Dendritic cell treated with granulocyte-macrophage colony-stimulating factor and Interleukin-4, amounts not matched to agents 40 ng/mL and 50 ng/mL, for 4 days (primary cell): ENCODE measurements at regions not wholly inside any gene's neighbourhood (a gene's known extent, or its start where the extent isn't known, plus 50 kb on each side); places are given as distances from the start of the nearest gene placed in this dataset.
"Not testable (repeated sequence)": the region's sequence is repeated elsewhere in the genome, so short reads cannot be mapped to it uniquely, and the experiment has no call there.

Experiments
- H3K27ac Mint-ChIP-seq: one replicate; pipeline ENCODE4 v1.8.0; 2022; ENCODE audit warnings: mild to moderate bottlenecking, mixed read lengths
- H3K27me3 Mint-ChIP-seq: one replicate; pipeline ENCODE4 v1.8.0; 2022; ENCODE audit warnings: mild to moderate bottlenecking, mixed read lengths
- H3K36me3 Mint-ChIP-seq: one replicate; pipeline ENCODE4 v1.8.0; 2022; ENCODE audit warnings: low read depth, mixed read lengths
- H3K4me1 Mint-ChIP-seq: one replicate; pipeline ENCODE4 v1.8.0; 2022; ENCODE audit warnings: low read depth, mixed read lengths
- H3K4me3 Mint-ChIP-seq: one replicate; pipeline ENCODE4 v1.8.0; 2022; ENCODE audit warnings: mild to moderate bottlenecking, moderate library complexity, mixed read lengths
- H3K9me3 Mint-ChIP-seq: one replicate; pipeline ENCODE4 v1.8.0; 2022; ENCODE audit warnings: mixed read lengths
- intact Hi-C: fragments of 100-400 bp; cut with micrococcal nuclease; formaldehyde crosslinking; loops from one replicate; pipeline ENCODE4 v1.15.0; 2022

- Mint-ChIP-seq H3K4me3 (no peak overlapping the region), H3K9me3 (no peaks in the 10 kb centered on the region), H3K36me3 (no peaks in the 10 kb centered on the region), H3K4me1 (no peaks in the 10 kb centered on the region), H3K27ac (no peak overlapping the region), H3K27me3 (peaks cover 20% of the 10 kb centered on the region)
- intact Hi-C loops: no loop called here
These were observed 1080.6 kb downstream of the TMEM121 start for GRCh38 chr14:106606936-106607335.

DNA sequence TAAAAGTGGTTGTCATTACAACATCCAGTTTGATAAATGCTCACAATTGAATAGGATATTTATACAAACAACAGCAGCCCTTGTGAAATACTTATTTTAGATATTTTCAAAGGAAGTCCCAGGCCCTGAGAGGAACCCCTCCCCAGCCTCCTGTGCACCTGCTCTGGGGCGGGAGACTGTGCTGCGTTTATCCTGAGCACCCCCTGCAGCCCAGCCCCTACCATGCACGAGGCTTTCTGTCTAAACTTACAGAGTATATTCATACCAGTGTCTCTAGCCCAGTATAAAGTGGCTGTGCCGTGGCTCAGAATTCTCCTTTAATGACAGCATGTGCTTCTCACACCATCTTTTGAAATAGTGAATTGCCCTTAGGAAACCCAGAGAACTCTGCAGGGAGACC lies 1084.3 kb downstream of the TMEM121 start:
- peaks cover 13% of the 10 kb centered on the region for H3K27me3 Mint-ChIP-seq
- H3K9me3 Mint-ChIP-seq: no peaks in the 10 kb centered on the region
- no peaks in the 10 kb centered on the region for H3K36me3 Mint-ChIP-seq
- no peak overlapping the region for H3K4me3 Mint-ChIP-seq
- no peak overlapping the region for H3K27ac Mint-ChIP-seq
- intact Hi-C loops: no loop called here
- no peaks in the 10 kb centered on the region for H3K4me1 Mint-ChIP-seq

GRCh38 chr14:106613256-106613655 lies 1086.9 kb downstream of the TMEM121 start:
- Mint-ChIP-seq H3K27ac (no peak overlapping the region), H3K9me3 (no peaks in the 10 kb centered on the region), H3K4me1 (no peaks in the 10 kb centered on the region), H3K4me3 (no peak overlapping the region), H3K27me3 (peaks cover 9% of the 10 kb centered on the region), H3K36me3 (no peaks in the 10 kb centered on the region)
- intact Hi-C loops: no loop called here

- H3K4me3 Mint-ChIP-seq, H3K27ac Mint-ChIP-seq, H3K36me3 Mint-ChIP-seq, H3K4me1 Mint-ChIP-seq, H3K9me3 Mint-ChIP-seq, intact Hi-C loops, H3K27me3 Mint-ChIP-seq: not testable (repeated sequence)
These were observed 1092.1 kb downstream of the TMEM121 start for GRCh38 chr14:106618471-106618951.

- H3K36me3 Mint-ChIP-seq: no peaks in the 10 kb centered on the region
- H3K27me3 Mint-ChIP-seq: peaks cover 7% of the 10 kb centered on the region
- no peak overlapping the region for H3K4me3 Mint-ChIP-seq
- no peaks in the 10 kb centered on the region for H3K4me1 Mint-ChIP-seq
- intact Hi-C loops: no loop called here
- no peaks in the 10 kb centered on the region for H3K9me3 Mint-ChIP-seq
- H3K27ac Mint-ChIP-seq: no peak overlapping the region
These were observed 1093.2 kb downstream of the TMEM121 start for GRCh38 chr14:106619606-106620005.

GRCh38 chr14:106620368-106620767 lies 1094.0 kb downstream of the TMEM121 start:
- Mint-ChIP-seq H3K27ac (no peak overlapping the region), H3K9me3 (no peaks in the 10 kb centered on the region), H3K4me1 (no peaks in the 10 kb centered on the region), H3K4me3 (no peak overlapping the region), H3K36me3 (no peaks in the 10 kb centered on the region), H3K27me3 (peaks cover 8% of the 10 kb centered on the region)
- intact Hi-C loops: no loop called here

DNA sequence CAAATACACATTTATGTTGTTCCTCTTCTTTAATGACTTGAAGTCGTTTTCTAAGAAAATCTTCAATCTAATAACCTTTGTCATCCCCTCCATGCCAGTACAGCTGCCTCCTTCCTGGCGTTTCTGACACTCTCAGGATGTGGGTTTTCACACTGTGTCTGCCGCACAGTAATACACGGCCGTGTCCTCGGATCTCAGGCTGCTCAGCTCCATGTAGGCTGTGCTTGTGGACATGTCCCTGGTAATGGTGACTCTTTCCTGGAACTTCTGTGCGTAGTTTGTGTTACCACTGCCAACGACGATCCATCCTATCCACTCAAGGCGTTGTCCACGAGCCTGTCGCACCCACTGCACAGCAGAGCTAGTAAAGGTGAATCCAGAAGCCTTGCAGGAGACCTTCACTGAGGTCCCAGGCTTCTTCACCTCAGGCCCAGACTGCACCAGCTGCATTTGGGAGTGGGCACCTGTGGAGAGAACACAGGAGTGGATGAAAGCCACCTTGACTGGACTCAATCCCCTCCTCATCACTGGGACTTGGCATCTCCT lies 1095.9 kb downstream of the TMEM121 start:
- Mint-ChIP-seq H3K9me3 (no peaks in the 10 kb centered on the region), H3K27ac (no peak overlapping the region), H3K27me3 (peaks cover 11% of the 10 kb centered on the region), H3K4me3 (no peak overlapping the region), H3K36me3 (no peaks in the 10 kb centered on the region), H3K4me1 (peaks cover 8% of the 10 kb centered on the region)
- intact Hi-C loops: no loop called here

- Mint-ChIP-seq H3K27ac (no peak overlapping the region), H3K27me3 (peaks cover 16% of the 10 kb centered on the region), H3K36me3 (no peaks in the 10 kb centered on the region), H3K4me3 (no peak overlapping the region), H3K4me1 (peaks cover 8% of the 10 kb centered on the region), H3K9me3 (no peaks in the 10 kb centered on the region)
- intact Hi-C loops: no loop called here
These were observed 1098.8 kb downstream of the TMEM121 start for GRCh38 chr14:106625186-106625585.

DNA sequence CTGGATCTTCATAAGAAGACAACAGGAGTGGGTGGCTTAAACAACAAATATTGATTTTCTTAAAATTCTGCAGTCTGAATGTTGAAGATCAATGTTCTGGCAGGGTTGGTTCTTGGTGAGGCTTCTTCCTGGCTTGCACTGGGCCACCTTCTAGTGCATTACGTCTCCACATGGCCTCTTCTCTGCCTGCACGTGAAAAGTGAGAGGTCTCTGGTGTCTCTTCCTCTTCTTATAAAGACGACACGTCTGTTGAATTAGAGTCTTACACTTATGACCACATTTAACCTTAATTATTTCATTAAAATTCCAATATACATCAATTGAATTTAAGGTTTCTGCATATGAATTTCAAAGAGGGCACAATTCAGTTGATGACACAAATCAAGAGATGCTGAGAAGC lies 1100.1 kb downstream of the TMEM121 start:
- intact Hi-C loops, H3K4me1 Mint-ChIP-seq, H3K36me3 Mint-ChIP-seq, H3K4me3 Mint-ChIP-seq, H3K9me3 Mint-ChIP-seq, H3K27ac Mint-ChIP-seq: not testable (repeated sequence)
- H3K27me3 Mint-ChIP-seq: peaks cover 16% of the 10 kb centered on the region

- H3K27ac Mint-ChIP-seq, H3K36me3 Mint-ChIP-seq, H3K4me1 Mint-ChIP-seq, H3K9me3 Mint-ChIP-seq, H3K4me3 Mint-ChIP-seq, intact Hi-C loops: not testable (repeated sequence)
- H3K27me3 Mint-ChIP-seq: peaks cover 15% of the 10 kb centered on the region
These were observed 1100.7 kb downstream of the TMEM121 start for GRCh38 chr14:106626942-106627588.

DNA sequence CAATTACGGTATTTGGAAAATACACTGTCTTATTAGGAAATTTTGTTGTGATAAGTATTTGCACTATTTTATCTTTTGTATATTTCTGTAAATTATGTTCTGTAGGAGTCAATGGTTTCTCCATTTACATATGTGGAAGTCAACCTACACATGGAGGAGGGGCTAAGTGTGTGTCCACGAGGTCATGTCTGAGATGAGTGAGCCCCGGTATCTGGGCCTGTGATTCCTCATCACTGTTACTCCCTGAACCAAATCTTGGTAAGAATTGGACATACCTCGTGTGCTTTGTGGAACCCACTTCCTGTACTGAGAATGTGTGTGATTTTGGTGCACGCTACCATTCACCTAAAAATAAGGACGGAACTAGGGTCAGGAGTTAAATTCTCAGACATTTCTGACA lies 1105.5 kb downstream of the TMEM121 start:
- Mint-ChIP-seq H3K9me3 (no peaks in the 10 kb centered on the region), H3K27me3 (peaks cover 6% of the 10 kb centered on the region), H3K36me3 (no peaks in the 10 kb centered on the region), H3K4me1 (peaks cover 4% of the 10 kb centered on the region), H3K4me3 (no peak overlapping the region), H3K27ac (no peak overlapping the region)
- intact Hi-C loops: no loop called here

- Mint-ChIP-seq H3K27ac (no peak overlapping the region), H3K4me3 (no peak overlapping the region), H3K4me1 (peaks cover under 1% of the 10 kb centered on the region), H3K36me3 (no peaks in the 10 kb centered on the region), H3K27me3 (peaks cover 3% of the 10 kb centered on the region), H3K9me3 (no peaks in the 10 kb centered on the region)
- intact Hi-C loops: no loop called here
These were observed 1107.3 kb downstream of the TMEM121 start for GRCh38 chr14:106633721-106634120.

DNA sequence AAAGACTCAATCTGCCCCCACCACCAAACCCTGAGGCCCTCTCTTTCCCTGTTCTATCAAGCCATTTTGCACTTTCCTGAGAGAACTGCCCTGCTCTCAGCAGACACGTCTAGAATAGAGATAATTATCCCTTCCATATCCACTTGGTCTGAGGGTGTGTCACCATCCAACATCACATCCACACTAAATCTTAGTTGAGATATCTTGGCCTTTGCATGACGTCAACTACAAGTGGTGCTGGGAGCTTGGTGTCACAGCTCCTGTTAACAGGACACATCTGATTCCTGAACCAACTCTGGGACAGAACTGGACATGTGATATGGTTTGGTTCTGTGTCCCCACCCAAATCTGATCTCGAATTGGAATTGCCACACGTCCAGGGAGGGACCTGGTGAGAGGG lies 1109.2 kb downstream of the TMEM121 start:
- intact Hi-C loops: no loop called here
- no peaks in the 10 kb centered on the region for H3K36me3 Mint-ChIP-seq

GRCh38 chr14:106638786-106639452 lies 1112.5 kb downstream of the TMEM121 start:
- H3K27ac Mint-ChIP-seq, intact Hi-C loops, H3K4me3 Mint-ChIP-seq, H3K36me3 Mint-ChIP-seq, H3K9me3 Mint-ChIP-seq, H3K4me1 Mint-ChIP-seq, H3K27me3 Mint-ChIP-seq: not testable (repeated sequence)

More for the DNA sequence above, 1109.2 kb downstream of the TMEM121 start:
- H3K4me1 Mint-ChIP-seq: peaks cover 5% of the 10 kb centered on the region
- H3K27me3 Mint-ChIP-seq: peaks cover 2% of the 10 kb centered on the region
- H3K4me3 Mint-ChIP-seq: no peak overlapping the region
- no peak overlapping the region for H3K27ac Mint-ChIP-seq
- H3K9me3 Mint-ChIP-seq: no peaks in the 10 kb centered on the region
